ENCODE measurements at regions not wholly inside any gene's neighbourhood (a gene's known extent, or its start where the extent isn't known, plus 50 kb on each side); places are given as distances from the start of the nearest gene placed in this dataset.

- Histone ChIP-seq H2BK12ac (ENCODE audit: insufficient read length, low read depth, low read length) (no peak overlapping the region), H3K23ac (ENCODE audit: insufficient read length, low read depth, low read length) (no peak overlapping the region), H3K79me2 (ENCODE audit: insufficient read depth, low read length) (no peaks in the 10 kb centered on the region), H2BK120ac (ENCODE audit: low read depth, low read length, poor library complexity, severe bottlenecking) (no peak overlapping the region), H2BK20ac (ENCODE audit: low read depth, low read length, poor library complexity, severe bottlenecking) (no peak overlapping the region), H2BK15ac (ENCODE audit: low read depth, low read length) (no peak overlapping the region), H3K18ac (ENCODE audit: insufficient read length, low read depth, low read length) (no peak overlapping the region), H2BK5ac (ENCODE audit: insufficient read length, low read length) (no peak overlapping the region), H4K8ac (replicated peaks; ENCODE audit: insufficient read length, low read depth, low read length) (no peak overlapping the region), H3K4me2 (ENCODE audit: insufficient read depth, insufficient read length, low read length) (no peak overlapping the region), H3T11ph (ENCODE audit: low read length) (no peak overlapping the region), H3K79me1 (ENCODE audit: insufficient read depth, low read depth, low read length, poor library complexity, severe bottlenecking) (no peaks in the 10 kb centered on the region), H3K9me3 (ENCODE audit: control insufficient read depth, low read depth, low read length) (peaks cover 65% of the 10 kb centered on the region), H3K14ac (ENCODE audit: insufficient read depth, low read length) (no peak overlapping the region), H4K20me1 (ENCODE audit: control insufficient read depth, insufficient read depth, insufficient read length) (no peaks in the 10 kb centered on the region), H3K27ac (ENCODE audit: insufficient read length, low read depth, low read length) (no peak overlapping the region), H3K23me2 (ENCODE audit: insufficient read length, low read depth, low read length, poor library complexity, severe bottlenecking) (no peaks in the 10 kb centered on the region), H3K4ac (ENCODE audit: low read depth, low read length) (no peak overlapping the region), H2AFZ (ENCODE audit: low read length) (no peak overlapping the region), H3K27me3 (ENCODE audit: insufficient read depth, low read length) (no peaks in the 10 kb centered on the region), H4K91ac (ENCODE audit: insufficient read length, low read depth, low read length) (no peak overlapping the region), H4K5ac (ENCODE audit: insufficient read length, low read depth, low read length) (no peak overlapping the region), H3K4me1 (ENCODE audit: insufficient read depth, low read length) (no peaks in the 10 kb centered on the region), H2AK5ac (ENCODE audit: insufficient read length, low read length) (no peak overlapping the region), H3K56ac (ENCODE audit: insufficient read length, low read depth, low read length) (no peak overlapping the region), H3K9ac (ENCODE audit: extremely low read depth, insufficient read length, low read length) (no peak overlapping the region)
- Mint-ChIP-seq H3K36me3 (ENCODE audit: insufficient read depth in 1 of 3, low read depth in 3 of 3) (peaks cover 2 to 4% (median 4%) of the 10 kb centered on the region in 3 experiments; a peak in 2 of 7 replicates), H3K4me1 (0 out of 4 replicates have a peak, but pooled peaks cover 0 to 3% of the 10 kb centered on the region in 2 experiments), H3K27me3 (ENCODE audit: low read depth) (0 out of 2 replicates have a peak, but pooled peaks cover 2% of the 10 kb centered on the region), H3K4me3 (no peak overlapping the region), H3K27ac (no peak overlapping the region), H3K9me3 (peaks cover 73 to 78% of the 10 kb centered on the region in 2 experiments)
- TF ChIP-seq CTCF (conservative IDR thresholded peaks at IDR 0.05), result no peak
- no CpG with 5 or more reads among the region's 1 CpG for WGBS (ENCODE audit: extremely low coverage, insufficient read length, low lambda C conversion rate)
- DNase-seq, result no peak
Measured at GRCh38 chrX:17983389-17983788, 122.3 kb upstream of the RAI2 start.
